ENCODE measurements at regions not wholly inside any gene's neighbourhood (a gene's known extent, or its start where the extent isn't known, plus 50 kb on each side); places are given as distances from the start of the nearest gene placed in this dataset.

- DNase-seq (ENCODE audit: low read depth): no peak
- TF ChIP-seq CTCF (conservative IDR thresholded peaks at IDR 0.05; ENCODE audit: low read depth, low read length): no peak
- no peak overlapping the region for H3K4me3 ChIP-seq (ENCODE audit: low read length)
Measured at GRCh38 chr5:133848341-133848811, 120.0 kb downstream of the C5orf15 start.

- DNase-seq (ENCODE audit: low read depth): no peak
- H3K4me3 ChIP-seq (ENCODE audit: low read length): no peak overlapping the region
- no peak for TF ChIP-seq CTCF (conservative IDR thresholded peaks at IDR 0.05; ENCODE audit: low read depth, low read length)
Measured at GRCh38 chr5:133847886-133848285, 120.5 kb downstream of the C5orf15 start.

GRCh38 chr5:133847301-133847700 lies 121.1 kb downstream of the C5orf15 start:
- no peak for TF ChIP-seq CTCF (conservative IDR thresholded peaks at IDR 0.05; ENCODE audit: low read depth, low read length)
- DNase-seq (ENCODE audit: low read depth): no peak
- no peak overlapping the region for H3K4me3 ChIP-seq (ENCODE audit: low read length)

- no peak overlapping the region for H3K4me3 ChIP-seq (ENCODE audit: low read length)
- TF ChIP-seq CTCF (conservative IDR thresholded peaks at IDR 0.05; ENCODE audit: low read depth, low read length): no peak
- no peak for DNase-seq (ENCODE audit: low read depth)
Measured at GRCh38 chr5:133846478-133847226, 121.8 kb downstream of the C5orf15 start.

- TF ChIP-seq CTCF (conservative IDR thresholded peaks at IDR 0.05; ENCODE audit: low read depth, low read length): no peak
- DNase-seq (ENCODE audit: low read depth): no peak
- no peak overlapping the region for H3K4me3 ChIP-seq (ENCODE audit: low read length)
Measured at GRCh38 chr5:133845271-133845670, 123.2 kb downstream of the C5orf15 start.

GRCh38 chr5:133844836-133845235 lies 123.6 kb downstream of the C5orf15 start:
- TF ChIP-seq CTCF (conservative IDR thresholded peaks at IDR 0.05; ENCODE audit: low read depth, low read length): no peak

GRCh38 chr5:133843911-133844310 lies 124.5 kb downstream of the C5orf15 start:
- no peak overlapping the region for H3K4me3 ChIP-seq (ENCODE audit: low read length)
- no peak for TF ChIP-seq CTCF (conservative IDR thresholded peaks at IDR 0.05; ENCODE audit: low read depth, low read length)
- no peak for DNase-seq (ENCODE audit: low read depth)

More at GRCh38 chr5:133844836-133845235, 123.6 kb downstream of the C5orf15 start:
- no peak overlapping the region for H3K4me3 ChIP-seq (ENCODE audit: low read length)
- DNase-seq (ENCODE audit: low read depth): no peak
